SW 1271 (cell line): ENCODE measurements at regions not wholly inside any gene's neighbourhood (a gene's known extent, or its start where the extent isn't known, plus 50 kb on each side); places are given as distances from the start of the nearest gene placed in this dataset.
"Not testable (repeated sequence)": the region's sequence is repeated elsewhere in the genome, so short reads cannot be mapped to it uniquely, and the experiment has no call there.

Source experiments
- DNase-seq, 2 experiments: peaks; one replicate each; lab custom pipeline; 2025; lab: John Stamatoyannopoulos, UW

DNA sequence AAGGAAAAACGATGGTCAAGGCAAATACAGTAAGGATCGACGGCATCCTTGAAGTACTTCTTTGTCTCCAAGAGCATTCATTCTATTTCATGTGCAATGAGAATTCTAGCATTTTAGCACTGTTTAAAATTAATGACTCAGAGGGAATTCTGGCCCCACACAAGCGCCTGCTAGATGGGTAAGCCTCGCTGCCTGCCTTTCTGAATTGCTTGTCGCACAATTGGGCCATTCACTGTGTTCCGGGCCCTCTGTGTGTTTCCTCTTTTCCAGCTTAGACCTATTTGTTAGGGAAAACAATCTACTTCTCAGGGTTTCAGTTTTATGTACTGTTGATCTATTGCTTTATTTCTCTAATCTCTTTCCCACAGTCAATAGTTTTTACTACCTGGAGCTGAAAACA is 204.7 kb upstream of the ZNF32 start:
- no peak for DNase-seq

GRCh38 chr10:43852644-43853214 is 204.0 kb upstream of the ZNF32 start:
- DNase-seq = no peak

DNA sequence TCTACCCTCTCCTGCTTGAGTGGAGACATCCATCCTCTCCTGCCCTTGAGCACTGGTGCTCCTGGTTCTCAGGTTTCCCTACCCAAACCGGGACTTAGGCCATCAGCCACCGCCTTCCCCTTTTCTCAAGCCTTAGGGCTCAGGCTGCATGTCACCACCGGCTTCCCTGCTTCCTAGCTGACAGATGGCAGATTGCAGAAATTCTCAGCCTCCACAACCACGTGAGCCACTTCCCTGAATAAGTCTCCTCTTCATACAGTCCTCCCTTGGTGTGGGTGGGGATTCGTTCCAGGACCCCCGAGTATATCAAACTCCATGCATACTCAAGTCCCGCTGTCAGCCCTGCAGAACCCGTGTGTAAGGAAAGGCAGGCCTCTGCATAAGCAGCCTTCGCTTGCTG is 203.5 kb upstream of the ZNF32 start:
- no peak for DNase-seq

DNA sequence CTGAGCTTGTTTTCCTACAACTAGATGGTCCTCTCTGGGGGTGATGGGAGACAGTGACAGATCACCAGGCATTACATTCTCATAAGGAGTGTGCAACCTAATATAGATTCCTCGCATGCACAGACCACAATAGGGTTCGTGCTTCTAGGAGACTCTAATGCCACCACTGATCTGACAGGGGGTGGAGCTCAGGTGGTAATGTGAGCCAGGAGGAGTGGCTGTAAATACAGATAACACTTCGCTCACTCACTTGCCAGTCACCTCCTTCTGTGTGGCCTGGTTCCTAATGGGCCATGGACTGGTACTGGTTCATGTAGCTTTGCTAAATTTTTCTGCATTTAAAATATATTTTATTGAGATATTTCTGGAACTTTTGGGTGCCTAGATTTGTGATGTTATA is 202.3 kb upstream of the ZNF32 start:
- DNase-seq = no peak

GRCh38 chr10:43849551-43849950 is 200.9 kb upstream of the ZNF32 start:
- DNase-seq = no peak

DNA sequence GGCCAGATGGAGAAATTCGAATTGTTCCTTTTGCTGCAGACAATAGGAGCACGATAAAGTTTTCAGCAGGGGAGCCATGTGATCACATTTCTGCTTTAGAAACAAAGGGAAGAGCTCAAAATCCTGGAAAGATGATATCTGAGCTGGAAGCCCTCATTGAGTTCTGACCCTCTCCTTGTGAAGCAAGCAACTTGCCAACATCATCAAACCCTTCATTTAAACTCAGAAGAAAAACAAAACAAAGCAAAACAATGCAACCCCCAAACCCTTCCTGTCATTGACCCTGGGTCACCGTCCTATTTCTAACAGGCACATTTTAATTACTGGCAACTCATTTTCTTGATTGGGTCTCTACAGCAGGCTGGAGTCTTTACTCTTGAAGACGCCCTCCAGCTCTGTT is 198.3 kb upstream of the ZNF32 start:
- no peak for DNase-seq

DNA sequence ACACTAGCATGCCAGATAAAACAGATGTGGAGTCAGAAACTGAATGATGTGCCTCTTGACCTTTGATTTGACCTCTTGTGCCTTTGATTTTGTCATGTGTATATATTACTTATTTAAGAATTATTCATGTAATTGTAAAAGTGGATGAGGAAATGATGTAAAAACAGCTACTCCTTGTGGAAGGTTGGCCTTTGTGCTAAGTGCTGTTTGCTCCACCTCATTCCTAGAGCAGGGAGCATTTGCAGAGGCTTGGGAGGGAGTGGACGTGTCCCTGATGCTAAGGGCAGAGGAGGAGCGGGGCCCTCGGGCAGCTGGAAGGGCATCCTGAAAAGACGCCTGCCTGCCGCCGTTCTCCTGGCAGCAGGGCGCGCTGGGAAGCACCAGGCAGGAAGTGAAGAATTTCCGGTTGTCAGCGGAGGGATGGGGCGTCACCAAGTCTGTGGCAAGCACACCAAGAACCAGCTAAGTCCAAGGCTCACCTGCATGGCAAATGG is 197.6 kb upstream of the ZNF32 start:
- DNase-seq = no peak

GRCh38 chr10:43845121-43845520 is 196.4 kb upstream of the ZNF32 start:
- DNase-seq = no peak

DNA sequence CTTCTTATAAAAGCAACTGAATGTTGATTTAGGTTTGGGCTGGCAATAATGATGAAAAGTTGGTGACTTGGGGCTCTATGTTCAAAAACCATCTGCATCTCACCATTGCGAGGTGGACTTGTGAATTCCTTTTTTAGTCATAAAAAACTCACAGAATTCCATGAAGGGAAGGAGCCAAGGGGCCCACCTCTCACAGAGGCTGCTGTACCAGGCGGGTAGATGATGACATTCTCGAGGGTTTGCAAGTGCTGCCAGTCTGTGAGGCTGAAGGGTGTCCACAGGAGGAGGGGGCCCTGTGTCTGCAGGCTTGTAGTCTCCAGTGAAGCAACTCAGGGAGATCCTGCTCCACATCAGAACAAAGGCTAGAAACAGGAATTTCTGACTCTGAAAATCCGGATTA is 195.5 kb upstream of the ZNF32 start:
- no peak for DNase-seq

GRCh38 chr10:43843321-43844101 is 194.8 kb upstream of the ZNF32 start:
- no peak for DNase-seq

- DNase-seq = no peak
These were observed 193.8 kb upstream of the ZNF32 start for GRCh38 chr10:43842496-43842895.

DNA sequence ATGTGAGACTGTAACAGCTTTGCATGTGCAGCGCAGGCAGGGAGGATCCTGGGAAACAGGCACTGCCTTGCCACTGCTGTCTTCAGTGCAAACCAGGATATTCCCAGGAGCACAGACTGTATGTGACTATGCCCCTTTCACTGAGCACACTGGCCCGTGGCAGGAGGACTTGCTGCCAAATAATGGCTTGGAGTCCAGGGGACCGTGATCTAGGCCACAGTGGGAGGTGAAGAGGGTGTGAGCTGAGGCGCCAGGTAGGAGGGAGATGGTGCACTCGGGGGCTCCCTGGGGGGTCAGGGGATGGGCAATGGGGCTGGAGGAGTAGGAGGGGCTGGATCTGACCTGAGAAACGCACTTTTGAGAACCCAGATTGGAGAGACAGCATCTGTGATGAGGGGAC is 193.4 kb upstream of the ZNF32 start:
- DNase-seq = no peak

DNA sequence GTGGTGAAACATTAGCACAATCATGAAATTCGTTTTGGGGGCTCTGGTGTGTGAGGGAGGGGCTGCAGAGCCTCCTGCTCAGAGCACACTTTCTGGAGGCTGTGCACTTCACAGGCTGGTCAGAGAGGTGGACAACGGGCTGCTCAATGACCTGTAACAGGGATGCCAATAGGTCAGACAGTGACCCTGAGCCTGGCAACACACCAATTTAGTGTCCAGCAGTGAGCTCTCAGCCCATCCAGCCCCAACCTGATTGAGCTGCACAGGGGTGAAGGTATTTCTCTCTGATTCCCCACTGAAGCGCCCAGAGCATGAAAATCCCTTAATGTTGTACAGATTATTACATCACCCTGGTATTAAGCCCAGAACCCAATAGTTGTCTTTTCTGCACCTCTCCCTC is 191.3 kb upstream of the ZNF32 start:
- no peak for DNase-seq

- not testable (repeated sequence) for DNase-seq
These were observed 186.1 kb upstream of the ZNF32 start for GRCh38 chr10:43834751-43835150.

DNA sequence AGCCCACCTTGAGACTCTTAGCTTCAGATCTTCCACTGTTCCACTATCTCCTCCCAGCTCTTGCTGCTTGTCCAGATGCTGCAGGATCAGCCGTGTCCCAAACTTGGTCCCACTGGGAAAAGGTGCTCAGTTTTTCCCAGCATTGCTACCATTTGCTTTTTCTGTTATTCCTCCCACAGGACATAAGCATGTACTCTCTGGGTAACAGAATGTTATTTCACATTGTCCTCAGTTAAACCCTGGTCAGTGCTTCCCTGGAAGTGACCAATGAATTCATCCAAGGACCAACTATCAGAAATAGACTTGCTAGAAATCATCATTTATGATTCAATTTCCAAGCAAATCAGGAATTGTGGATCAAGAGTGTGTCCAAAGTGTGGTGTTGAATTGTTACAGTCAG is 179.2 kb upstream of the ZNF32 start:
- no peak for DNase-seq

- no peak for DNase-seq
These were observed 177.3 kb upstream of the ZNF32 start for GRCh38 chr10:43825984-43826383.

- no peak for DNase-seq
These were observed 176.7 kb upstream of the ZNF32 start for GRCh38 chr10:43825421-43825820.

GRCh38 chr10:43824934-43825333 is 176.3 kb upstream of the ZNF32 start:
- no peak for DNase-seq

GRCh38 chr10:43822631-43823580 is 174.2 kb upstream of the ZNF32 start:
- DNase-seq = no peak

- no peak for DNase-seq
These were observed 172.4 kb upstream of the ZNF32 start for GRCh38 chr10:43821103-43821502.

GRCh38 chr10:43820663-43821062 is 172.0 kb upstream of the ZNF32 start:
- DNase-seq = no peak

GRCh38 chr10:43819464-43820230 is 171.0 kb upstream of the ZNF32 start:
- no peak for DNase-seq
